HL-60 (cell line): ENCODE measurements at regions not wholly inside any gene's neighbourhood (a gene's known extent, or its start where the extent isn't known, plus 50 kb on each side); places are given as distances from the start of the nearest gene placed in this dataset.
"Not testable (repeated sequence)": the region's sequence is repeated elsewhere in the genome, so short reads cannot be mapped to it uniquely, and the experiment has no call there.

Experiments
- DNase-seq, 2 experiments: peaks; one replicate each; pipeline ENCODE4 v3.0.0-alpha.2; 2010 to 2020; ENCODE audit warnings: low read depth in 1 of 2, low spot score in 1 of 2
- H3K27ac ChIP-seq: fragments of 250-450 bp; sonication (Bioruptor Pico); replicated peaks from 2 replicates; pipeline ENCODE4 v1.5.1; 2020; ENCODE audit warnings: mild to moderate bottlenecking, moderate library complexity
- H3K27me3 ChIP-seq: fragments of 250-450 bp; sonication (Bioruptor Pico); 2 replicates; pipeline ENCODE4 v1.5.1; 2021; ENCODE audit warnings: mild to moderate bottlenecking, moderate library complexity; ENCODE audit not compliant: insufficient read depth, poor library complexity, severe bottlenecking
- H3K4me3 ChIP-seq: replicated peaks from 2 replicates; pipeline ENCODE4 v1.5.1; 2011; ENCODE audit warnings: mild to moderate bottlenecking, control low read depth, low read length; ENCODE audit not compliant: insufficient read depth
- SPI1 ChIP-seq: IDR thresholded peaks from 2 replicates; pipeline ENCODE4 v1.6.1; 2012; ENCODE audit warnings: low read depth, mild to moderate bottlenecking, borderline replicate concordance

DNA sequence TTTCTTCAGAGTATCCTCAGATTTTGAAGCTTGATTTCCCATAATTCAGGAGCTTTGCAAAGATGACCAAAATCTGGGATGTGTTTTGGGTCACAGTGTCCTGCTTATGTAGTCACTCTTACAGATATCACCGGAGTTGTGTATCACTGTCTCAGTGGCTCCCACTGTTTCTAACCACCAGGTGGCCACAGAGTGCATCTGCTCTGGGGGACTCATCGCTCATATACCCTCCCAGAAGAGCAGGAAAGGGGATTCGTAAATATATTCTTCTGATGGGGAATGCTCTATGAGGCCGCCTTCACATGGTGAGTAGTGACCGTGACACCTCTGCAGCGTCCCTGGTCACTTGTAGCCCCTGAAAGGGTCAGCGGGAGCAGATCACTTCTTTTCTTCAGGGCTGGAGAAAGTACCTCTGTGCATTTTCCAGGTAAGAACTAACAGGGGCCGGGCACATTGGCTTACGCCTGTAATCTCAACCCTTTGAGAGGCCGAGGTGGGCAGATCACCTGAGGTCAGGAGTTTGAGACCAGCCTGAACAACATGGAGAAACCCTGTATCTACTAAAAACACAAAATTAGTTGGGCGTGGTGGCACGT lies 249.4 kb upstream of the NOTCH2NLA start:
- peak in 1 of 2 experiments; percentile 7 for DNase-seq
- not testable (repeated sequence) for H3K27me3 ChIP-seq, H3K4me3 ChIP-seq, H3K27ac ChIP-seq

DNA sequence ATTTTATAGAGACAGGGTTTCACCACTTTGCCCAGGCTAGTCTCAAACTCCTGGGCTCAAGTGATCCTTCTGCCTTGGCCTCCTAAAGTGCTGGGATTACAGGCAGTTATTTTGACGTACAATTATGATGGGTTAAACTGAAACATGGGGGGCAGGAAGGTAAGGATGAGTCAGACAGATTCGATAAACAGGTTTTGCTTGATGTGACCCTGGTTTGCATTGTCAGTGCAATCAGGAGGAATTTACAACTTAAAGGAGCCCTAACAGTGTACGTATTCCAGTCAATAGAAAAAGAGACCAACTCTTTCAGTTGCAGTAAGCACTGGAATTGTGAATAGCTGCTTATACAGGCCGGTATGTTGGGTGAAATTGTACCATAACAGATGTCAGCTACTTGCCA lies 246.3 kb upstream of the NOTCH2NLA start:
- H3K4me3 ChIP-seq, H3K27ac ChIP-seq, DNase-seq, H3K27me3 ChIP-seq: not testable (repeated sequence)

DNA sequence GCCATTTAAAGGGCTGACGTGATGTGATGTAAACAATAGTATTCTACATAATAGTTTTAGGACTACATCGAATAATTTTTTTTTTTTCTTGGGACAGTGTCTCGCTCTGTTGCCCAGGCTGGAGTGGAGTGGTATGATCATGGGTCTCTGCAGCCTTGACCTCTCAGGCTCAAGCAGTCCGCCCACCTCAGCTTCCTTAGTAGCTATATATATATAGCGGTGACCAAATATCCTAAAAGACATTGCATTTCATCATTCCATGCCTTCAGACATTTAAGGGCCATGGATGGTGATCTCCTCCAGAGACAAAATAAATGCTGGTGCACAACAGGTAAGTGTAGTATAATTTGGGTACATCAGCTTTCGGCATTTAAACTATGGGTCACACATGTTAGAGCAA lies 245.4 kb upstream of the NOTCH2NLA start:
- DNase-seq, H3K27me3 ChIP-seq, H3K27ac ChIP-seq, H3K4me3 ChIP-seq: not testable (repeated sequence)

DNA sequence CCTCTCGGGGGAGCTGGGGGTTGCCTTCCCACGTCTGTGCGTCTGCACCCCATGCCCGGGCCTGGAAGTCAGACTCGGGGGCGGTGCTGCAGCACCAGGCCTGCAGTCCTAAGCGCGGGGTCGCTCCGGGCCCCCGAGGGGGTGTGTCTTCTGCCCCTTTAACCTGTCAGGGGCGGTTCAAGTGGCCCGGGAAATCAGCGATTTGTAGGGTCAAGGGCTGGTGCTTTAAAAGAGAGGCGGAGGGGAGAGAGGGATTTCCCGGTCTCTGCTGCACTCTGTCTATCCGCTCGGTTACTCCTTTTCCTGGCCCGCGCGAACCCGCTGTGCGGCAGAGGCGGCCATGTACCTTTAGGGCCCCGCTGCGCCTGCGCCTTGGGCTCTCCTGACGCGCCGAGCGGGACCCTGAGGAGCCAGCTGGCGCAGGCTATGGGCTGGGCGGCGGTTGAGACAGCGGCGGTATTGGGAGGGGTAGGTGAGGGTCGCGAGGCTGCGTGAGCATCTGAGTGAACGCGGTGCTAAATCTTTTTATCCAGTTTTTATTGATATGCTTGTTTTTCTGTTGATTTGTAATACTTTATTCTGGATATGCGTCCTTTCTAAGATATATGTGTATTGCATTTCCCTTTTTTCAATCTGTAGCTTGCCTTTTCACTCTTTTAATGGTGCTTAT lies 243.5 kb upstream of the NOTCH2NLA start:
- peak overlapping the region; percentile 42 for H3K4me3 ChIP-seq
- H3K27ac ChIP-seq: peak overlapping the region; percentile 63
- DNase-seq: peak in 1 of 2 experiments; percentile 80
- not testable (repeated sequence) for H3K27me3 ChIP-seq
- TF ChIP-seq SPI1: peak; percentile 59

DNA sequence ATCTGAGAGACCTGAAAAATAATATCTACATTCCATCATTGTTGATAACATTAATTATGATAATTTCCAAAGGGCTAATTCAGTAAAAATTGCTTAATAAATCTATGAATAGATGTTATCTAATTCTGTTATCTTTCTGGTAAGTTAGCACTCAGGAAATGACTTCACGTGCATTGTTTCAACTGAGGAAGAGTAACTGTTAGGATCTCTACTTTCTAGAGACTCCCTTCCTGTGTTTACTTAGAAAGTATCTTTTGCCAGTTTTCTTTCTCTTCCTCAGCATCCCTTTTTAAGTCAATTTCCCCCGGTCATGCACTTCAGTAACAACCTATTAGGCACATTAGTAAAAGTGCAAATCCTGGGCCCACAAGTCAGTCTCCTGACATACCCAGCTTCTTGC lies 231.1 kb upstream of the NOTCH2NLA start:
- H3K27me3 ChIP-seq, H3K4me3 ChIP-seq, DNase-seq, H3K27ac ChIP-seq: not testable (repeated sequence)

DNA sequence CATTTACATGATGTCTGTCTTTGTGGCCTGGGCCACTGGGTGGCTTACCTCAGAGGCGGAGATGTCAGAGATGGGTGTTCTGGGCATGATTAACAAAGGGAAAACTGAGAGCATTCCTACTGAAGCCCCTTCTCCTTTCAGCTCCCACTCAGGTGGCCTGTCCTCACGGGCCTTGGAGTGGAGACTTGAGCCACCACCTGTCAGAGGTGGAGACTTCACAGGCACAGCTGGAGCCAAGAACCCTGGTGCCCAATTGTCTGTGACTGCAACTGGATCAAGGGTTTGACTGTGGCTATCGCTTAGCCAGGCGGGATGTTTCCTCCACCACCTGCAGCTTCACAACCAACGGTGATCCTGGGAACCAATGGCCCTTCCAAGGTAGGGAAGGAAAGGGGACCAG lies 230.5 kb upstream of the NOTCH2NLA start:
- H3K4me3 ChIP-seq, DNase-seq, H3K27me3 ChIP-seq, H3K27ac ChIP-seq: not testable (repeated sequence)

DNA sequence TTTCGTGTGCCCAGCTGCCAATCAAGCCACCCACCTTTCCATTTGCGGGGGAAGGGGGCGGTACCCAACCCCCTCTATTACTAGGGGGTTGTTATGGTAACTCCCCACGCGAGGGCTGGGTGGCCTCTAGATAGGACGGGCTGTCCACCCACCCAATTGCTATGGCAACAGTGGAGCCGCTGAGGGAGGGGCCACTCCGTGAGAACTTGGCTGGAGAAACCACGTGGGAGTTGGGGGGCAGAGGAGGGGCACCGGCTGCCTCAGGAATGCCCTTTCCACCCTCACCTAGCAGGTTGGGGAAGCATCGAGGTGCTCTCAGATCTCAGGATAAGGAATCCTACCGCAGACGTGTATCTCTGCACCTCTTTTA lies 220.0 kb upstream of the NOTCH2NLA start:
- DNase-seq, H3K4me3 ChIP-seq, H3K27ac ChIP-seq, H3K27me3 ChIP-seq: not testable (repeated sequence)

DNA sequence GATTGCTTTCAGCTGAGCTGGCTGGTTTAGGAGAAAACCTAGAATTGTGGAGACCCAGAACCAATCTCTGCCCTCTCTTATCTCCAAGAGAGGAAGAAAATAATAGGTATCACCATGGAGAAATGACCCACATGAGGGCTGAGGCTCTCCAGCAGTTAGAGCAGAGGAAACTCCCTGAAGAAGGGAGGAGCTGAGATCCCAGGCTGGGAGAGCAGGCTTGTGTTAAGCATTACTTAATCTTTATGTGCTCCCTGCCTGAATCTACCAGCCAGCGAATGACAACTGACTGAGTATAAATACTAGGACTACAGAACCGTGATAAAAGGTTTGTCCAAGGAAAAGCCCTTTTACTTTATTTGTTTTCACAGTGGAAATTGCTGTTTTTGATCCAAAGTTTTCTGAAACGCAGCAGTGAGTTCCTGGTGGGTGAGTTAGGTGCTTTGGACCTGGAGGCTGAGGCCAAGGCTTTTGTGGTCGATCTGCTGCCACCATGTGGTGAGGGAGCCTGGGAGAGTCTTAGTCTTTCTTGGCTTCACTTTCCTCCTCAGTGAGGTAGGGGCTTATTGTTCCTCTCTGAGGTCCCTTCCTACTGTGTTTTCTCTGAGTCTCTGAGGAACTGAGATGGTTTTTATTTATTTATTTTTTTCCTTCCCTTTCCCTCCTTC lies 219.5 kb upstream of the NOTCH2NLA start:
- H3K4me3 ChIP-seq, H3K27ac ChIP-seq, H3K27me3 ChIP-seq: not testable (repeated sequence)
- DNase-seq: peak in 1 of 2 experiments; percentile 47

DNA sequence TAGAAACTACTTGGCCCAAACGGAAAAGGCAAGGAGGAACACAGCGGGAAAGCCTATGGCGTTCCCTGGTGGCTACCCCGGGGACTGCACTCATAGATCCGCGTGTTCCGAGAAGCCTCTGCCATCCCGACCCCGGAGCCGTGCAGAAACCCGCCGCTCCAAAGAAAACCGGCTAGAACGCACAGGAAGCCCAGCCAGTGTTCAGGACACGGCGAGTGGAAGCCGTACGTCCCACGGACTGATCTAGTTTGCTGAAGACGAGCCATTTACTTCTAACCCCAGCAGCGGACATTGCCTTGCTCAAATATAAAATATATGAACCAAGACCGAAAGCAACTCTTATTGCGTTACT lies 215.0 kb upstream of the NOTCH2NLA start:
- H3K27me3 ChIP-seq, H3K27ac ChIP-seq, DNase-seq: not testable (repeated sequence)
- H3K4me3 ChIP-seq: peak overlapping the region; percentile 32; the same call in 1 of the 2 replicates

DNA sequence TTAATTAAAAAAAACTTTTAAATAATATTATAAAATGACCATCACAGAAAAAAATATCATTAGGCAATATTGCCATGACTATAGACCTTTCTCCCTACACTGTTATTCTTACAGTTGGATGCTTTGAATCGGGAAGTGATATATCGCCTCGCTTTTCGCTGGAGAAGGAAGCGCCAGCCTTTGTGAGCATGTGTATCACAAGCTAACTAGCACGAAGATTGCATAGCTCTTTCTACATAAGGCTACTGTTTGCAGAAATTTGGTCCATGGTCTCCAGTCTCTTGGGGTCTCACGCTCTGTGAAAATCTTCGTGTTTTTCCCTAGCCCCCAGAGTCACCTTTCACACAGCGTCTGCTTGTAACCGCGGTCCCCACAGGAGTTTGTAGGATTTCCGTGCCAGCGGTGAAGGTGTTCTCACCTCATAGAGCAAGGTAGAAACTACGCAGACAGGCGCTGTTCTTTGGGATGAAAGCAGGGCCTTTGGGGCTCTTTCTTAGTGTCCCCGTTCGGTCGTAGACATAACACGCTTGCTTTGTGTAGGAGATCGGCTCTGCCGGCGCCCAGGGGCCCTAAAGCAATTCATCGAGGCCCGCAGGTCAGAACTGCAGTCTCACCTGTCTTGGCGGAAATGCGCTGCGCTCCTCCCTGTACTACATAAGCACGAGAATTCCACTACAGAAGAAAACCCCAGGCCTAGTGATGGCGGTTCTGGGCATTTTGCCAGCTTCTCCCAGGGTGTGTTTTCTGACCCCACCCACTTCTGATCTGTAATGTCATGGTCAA lies 214.5 kb upstream of the NOTCH2NLA start:
- H3K27ac ChIP-seq, H3K27me3 ChIP-seq, H3K4me3 ChIP-seq, DNase-seq: not testable (repeated sequence)

DNA sequence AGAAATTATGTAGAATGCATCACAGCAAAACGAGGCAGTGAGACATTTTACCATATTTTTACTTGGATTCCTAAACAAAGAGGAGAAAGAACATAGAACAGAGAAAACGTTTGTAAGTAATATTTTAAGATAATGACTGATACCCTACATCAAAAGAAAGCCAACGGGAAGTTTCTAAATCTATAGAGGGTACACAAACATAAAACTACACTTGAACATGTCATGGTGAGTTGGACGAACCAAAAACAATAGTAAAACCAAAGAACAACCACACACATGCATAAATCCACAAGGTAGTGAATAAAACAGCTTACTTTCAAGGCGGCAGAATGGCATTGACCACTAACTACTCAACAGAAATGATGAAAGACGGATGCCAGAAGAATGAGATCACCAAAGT lies 209.7 kb upstream of the NOTCH2NLA start:
- not testable (repeated sequence) for DNase-seq, H3K4me3 ChIP-seq, H3K27me3 ChIP-seq, H3K27ac ChIP-seq

DNA sequence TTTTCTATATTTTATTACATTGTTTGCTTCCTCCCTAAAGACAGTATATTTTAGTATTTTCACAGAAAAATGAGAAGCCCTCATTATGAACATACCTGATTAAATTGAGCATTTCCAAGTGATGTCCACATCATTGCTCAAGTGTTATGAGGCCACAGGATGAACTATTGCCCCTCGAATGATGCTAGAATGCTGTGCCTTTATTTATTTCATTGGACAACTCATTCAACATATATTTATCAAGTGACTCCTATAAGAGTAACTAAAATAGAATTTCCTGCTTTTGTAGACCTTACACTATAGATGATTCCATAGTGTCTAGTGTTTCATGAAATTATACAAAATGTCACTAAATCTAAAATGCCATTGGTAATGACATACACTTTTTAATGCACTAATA lies 187.8 kb upstream of the NOTCH2NLA start:
- DNase-seq, H3K27me3 ChIP-seq, H3K27ac ChIP-seq, H3K4me3 ChIP-seq: not testable (repeated sequence)

DNA sequence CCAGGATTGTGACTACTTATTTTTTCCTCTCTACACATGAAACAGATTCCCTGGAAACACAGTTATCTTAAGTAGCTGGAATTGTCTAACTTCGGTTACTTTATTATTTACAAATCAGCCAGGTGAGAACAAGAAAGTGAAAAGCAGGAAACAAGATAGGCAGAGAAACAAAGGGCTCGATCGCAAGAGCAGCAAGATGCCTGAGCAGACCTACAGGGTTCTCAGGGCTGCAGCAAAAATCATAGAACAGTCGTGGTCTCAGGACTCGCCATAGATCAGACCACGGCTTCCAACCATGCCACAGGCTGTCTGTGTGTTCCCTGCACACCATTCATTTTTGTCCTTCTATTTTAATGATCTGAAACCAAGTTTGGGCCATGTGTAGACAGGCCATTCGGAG lies 186.2 kb upstream of the NOTCH2NLA start:
- not testable (repeated sequence) for H3K27me3 ChIP-seq, DNase-seq, H3K27ac ChIP-seq, H3K4me3 ChIP-seq

DNA sequence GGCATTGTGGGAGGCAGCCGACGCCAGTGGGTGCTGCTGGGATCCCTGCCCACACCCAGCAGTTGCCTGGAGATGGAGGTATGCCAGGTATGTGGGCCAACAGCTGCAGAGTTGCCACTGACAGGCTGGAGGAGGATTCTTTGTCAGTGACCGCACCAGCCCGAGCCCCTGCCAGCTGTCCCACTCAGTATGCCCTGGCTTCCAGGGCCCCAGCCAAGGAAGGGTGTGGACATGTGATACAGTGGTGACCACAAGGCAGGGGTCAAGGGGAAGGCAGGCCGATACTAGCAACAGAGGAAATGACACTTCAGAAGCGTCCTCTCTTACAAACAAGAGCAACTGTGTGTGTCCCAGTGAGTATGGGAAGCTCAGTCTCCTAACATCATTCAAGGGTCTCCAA lies 185.1 kb upstream of the NOTCH2NLA start:
- not testable (repeated sequence) for H3K27me3 ChIP-seq, DNase-seq, H3K27ac ChIP-seq, H3K4me3 ChIP-seq
